22Rv1 (cell line): ENCODE measurements at regions not wholly inside any gene's neighbourhood (a gene's known extent, or its start where the extent isn't known, plus 50 kb on each side); places are given as distances from the start of the nearest gene placed in this dataset.
A peak's percentile ranks its signal among the peaks of the same experiment; 100 is the strongest.

Experiments
- H3K27ac ChIP-seq: fragments of 450-650 bp; 2 replicates; pipeline ENCODE4 v1.5.1; 2017
- ZFX ChIP-seq: fragments of 450-650 bp; IDR thresholded peaks from 2 replicates; pipeline ENCODE4 v1.6.1; 2017; ENCODE audit warnings: antibody characterized with exemption, borderline replicate concordance
- TF ChIP-seq, protein P1 (sequence below): fragments of 450-650 bp; IDR thresholded peaks from 2 replicates; pipeline ENCODE4 v1.5.1; 2017; ENCODE audit warnings: mild to moderate bottlenecking

DNA sequence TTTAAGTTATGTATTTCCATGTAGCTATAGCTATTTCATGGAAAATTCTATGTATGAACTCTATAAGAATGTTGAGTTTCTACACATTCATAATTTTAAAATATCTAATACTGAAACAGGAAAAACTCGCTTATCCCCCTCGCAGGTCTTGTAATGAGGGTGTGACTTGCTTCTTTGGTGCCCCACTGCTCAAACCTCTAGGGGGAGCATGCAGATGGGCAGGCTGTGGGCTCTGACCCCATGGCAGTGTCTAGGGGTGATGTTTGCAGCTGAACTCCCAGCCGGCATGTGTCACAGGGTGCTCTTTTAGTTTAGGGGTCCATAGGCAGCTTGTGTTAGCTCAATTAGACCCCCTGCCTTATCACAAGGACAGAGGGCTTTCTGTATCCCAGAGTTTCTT is 1825.7 kb upstream of the ADGRL3 start:
- H3K27ac ChIP-seq: no peak overlapping the region
- no peak for TF ChIP-seq ZFX
- TF ChIP-seq, protein P1, sequence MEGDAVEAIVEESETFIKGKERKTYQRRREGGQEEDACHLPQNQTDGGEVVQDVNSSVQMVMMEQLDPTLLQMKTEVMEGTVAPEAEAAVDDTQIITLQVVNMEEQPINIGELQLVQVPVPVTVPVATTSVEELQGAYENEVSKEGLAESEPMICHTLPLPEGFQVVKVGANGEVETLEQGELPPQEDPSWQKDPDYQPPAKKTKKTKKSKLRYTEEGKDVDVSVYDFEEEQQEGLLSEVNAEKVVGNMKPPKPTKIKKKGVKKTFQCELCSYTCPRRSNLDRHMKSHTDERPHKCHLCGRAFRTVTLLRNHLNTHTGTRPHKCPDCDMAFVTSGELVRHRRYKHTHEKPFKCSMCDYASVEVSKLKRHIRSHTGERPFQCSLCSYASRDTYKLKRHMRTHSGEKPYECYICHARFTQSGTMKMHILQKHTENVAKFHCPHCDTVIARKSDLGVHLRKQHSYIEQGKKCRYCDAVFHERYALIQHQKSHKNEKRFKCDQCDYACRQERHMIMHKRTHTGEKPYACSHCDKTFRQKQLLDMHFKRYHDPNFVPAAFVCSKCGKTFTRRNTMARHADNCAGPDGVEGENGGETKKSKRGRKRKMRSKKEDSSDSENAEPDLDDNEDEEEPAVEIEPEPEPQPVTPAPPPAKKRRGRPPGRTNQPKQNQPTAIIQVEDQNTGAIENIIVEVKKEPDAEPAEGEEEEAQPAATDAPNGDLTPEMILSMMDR: peak; percentile 18

DNA sequence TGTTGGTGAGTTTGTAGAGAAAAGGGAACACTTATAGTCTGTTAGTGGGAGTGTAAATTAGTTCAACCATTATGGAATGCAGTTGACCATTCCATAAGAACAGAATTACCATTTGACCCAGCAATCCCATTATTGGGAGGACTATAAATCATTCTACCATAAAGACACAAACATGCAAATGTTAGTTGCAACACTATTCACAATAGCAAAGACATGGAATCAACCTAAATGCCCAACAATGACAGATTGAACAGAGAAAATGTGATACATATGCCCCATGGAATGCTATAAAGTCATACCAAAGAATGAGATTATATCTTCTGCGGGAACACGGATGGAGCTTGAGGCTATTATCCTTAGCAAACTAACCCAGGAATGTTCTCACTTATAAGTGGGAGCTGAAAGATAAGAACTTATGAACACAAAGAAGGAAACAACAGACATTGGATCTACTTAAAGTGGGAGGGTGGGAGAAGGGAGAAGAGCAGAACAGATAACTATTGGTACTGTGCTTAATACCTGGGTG is 1819.2 kb upstream of the ADGRL3 start:
- TF ChIP-seq, protein P1: no peak
- no peak for TF ChIP-seq ZFX
- H3K27ac ChIP-seq: no peak overlapping the region

DNA sequence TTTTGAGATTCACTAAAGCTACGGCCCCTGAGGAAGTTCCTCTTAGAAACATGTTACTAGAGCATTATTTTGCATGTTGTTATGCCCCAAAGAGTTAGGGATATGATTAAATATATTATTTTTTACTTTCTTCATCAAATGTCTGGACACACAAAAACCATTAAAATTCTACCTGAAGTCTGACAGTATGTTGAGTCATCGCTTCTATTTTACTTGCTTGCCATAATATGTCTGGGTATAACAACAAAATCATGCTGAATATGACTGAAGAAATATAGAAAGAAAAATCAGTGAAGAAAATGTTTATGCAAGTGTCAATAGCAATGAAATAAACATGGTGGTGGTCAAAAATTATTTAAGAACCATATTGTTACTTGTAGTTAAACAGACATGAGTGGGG is 1818.5 kb upstream of the ADGRL3 start:
- H3K27ac ChIP-seq: no peak overlapping the region
- TF ChIP-seq, protein P1: no peak
- no peak for TF ChIP-seq ZFX

DNA sequence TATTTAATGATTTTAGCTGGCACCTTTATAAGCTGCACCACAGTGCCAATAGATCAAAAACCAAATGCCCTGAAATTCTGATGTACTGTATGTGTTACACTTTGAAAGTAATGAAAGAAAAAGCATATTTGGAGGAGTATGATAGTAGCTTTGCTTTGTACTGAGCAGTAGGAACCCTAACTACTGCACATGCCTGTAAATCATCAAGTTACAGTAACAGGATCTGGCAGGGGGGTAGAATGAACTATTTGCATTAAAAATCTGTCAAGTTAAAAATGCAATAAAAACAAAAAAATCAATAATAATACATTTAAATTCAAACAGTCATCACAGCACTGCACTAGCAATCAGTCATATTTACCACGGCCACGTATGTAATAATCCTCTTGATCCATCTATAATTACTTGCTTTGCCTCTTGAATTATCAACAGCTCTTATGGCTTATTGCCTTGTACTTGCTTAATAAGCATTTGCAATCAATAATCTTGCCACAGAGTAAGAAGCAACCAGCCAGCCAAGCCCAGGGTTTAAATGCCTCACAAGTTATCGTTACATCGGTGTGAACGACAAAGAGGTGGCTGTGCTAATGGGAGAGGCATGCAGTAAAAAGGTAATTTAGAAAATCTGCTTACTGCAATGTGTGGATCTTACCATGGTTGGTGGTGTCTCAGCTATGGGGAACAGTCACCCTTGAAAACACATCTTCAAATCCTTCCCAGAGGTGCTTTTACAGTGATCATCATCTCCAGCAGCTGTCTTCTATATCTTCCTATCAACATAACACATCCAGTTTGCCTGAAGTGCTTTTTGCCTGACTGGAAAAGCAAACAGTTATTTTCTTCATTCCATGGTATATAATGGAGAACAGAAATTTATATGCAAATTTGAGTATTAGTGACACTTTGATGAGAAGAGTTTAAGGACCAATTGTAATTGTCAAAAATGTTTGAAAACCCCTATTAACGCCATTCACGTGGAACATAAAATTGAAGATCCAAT is 1812.1 kb upstream of the ADGRL3 start:
- TF ChIP-seq ZFX: no peak
- TF ChIP-seq, protein P1: no peak
- H3K27ac ChIP-seq: no peak overlapping the region

DNA sequence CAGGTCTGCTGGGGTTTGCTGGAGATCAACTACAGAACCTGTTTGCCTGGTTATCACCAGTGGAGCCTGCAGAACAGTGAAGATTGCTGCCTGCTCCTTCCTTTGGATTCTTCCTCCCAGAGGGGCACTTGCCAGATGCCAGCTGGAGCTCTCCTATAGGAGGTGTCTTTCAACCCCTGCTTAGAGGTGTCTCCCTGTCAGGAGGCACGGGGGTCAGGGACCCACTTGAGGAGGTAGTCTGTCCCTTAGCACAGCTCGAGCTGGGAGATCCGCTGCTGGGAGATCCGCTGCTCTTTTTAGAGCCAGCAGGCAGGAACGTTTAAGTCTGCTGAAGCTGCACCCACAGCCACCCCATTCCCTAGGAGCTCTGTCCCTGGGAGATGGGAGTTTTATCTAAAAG is 1806.3 kb upstream of the ADGRL3 start:
- no peak overlapping the region for H3K27ac ChIP-seq
- TF ChIP-seq ZFX: no peak
- TF ChIP-seq, protein P1: no peak

DNA sequence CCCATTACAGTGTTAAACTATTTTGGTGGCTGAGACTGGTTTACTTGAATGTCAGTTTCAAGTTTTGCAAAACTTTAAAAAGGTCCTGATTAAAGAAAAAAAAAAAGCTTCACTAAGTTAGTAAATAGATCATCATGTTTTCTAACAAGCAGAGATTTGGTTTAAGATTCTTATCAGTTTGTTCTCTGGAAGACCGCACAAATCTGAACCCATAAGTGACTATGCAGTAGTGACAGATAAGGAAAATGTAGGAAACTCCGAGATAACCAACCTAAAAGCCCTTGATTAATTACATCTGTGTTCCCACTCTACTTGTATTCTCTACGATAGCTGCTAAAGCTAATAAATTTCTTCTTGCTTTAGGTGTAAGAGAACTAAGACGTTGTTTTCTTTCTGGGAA is 1799.8 kb upstream of the ADGRL3 start:
- H3K27ac ChIP-seq: no peak overlapping the region
- TF ChIP-seq ZFX: no peak
- TF ChIP-seq, protein P1: no peak

DNA sequence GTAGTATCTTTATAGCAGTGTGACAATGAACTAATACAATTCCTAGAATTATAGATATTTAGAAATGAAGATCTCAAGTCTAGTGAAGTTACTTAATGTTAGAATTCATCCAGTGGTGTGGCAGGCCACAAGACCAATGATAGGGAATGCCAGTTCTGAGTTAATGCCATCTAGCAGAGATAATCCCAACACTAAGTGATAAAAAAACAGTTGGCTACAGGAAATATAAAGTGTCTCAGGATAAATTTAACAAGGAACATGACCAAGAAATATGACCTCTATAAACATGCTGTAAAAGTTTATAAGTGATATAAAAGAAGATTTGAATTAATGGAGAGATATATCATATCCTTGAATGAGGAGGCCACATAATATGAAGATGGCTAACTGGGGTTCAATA is 1790.5 kb upstream of the ADGRL3 start:
- H3K27ac ChIP-seq: 0 out of 2 replicates have a peak overlapping the region, but pooled peaks have one; percentile 10
- TF ChIP-seq, protein P1: no peak
- TF ChIP-seq ZFX: no peak
